ENCODE measurements at regions not wholly inside any gene's neighbourhood (a gene's known extent, or its start where the extent isn't known, plus 50 kb on each side); places are given as distances from the start of the nearest gene placed in this dataset.

DNA sequence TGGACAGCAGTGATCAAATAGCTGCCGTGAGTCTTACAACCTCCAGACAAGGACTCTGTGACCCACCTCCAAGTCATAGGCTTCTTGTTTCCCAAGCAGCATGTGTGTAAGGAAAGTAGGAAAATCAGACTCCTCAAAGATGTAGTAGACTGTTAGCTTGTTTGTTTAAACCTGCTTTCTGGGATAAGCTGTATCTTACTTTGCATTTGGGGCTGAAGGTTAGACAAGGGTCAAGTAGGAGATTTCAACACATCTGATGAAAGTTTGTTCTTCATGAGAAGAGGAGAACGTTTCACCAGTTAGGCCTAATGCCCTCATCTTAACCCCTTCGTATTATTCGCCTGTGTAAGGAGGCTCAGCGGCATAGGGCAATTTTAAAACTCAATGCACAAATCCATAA, 756.4 kb upstream of the NR2F2 start:
- no peaks in the 10 kb centered on the region for H3K36me3 ChIP-seq (replicated peaks in 1 of 2; ENCODE audit: control insufficient read depth in 1 of 2, insufficient read depth in 2 of 2, low read length in 2 of 2)
- intact Hi-C loops (cut with micrococcal nuclease; ENCODE audit: unreplicated experiment): no loop called here
- no TSS peak for BruUV-seq (replicated peaks)
- no peak overlapping the region for H3K4me3 ChIP-seq (replicated peaks in 1 of 3; ENCODE audit: insufficient read depth in 1 of 3, low read depth in 2 of 3, low read length in 3 of 3)
- no peak for ATAC-seq
- no peaks in the 10 kb centered on the region for H4K20me1 ChIP-seq (ENCODE audit: insufficient read depth, low read length)
- in situ Hi-C loops (cut with HindIII; ENCODE audit: extremely low pct_ligation_motif_present, low pct_unique_long_range_greater_than_20kb): no loop called here
- DNase-seq (ENCODE audit: low spot score): no peak
- peaks cover 90% of the 10 kb centered on the region for H3K9me3 ChIP-seq (ENCODE audit: low read length)
- no peaks in the 10 kb centered on the region for H3K4me1 ChIP-seq (ENCODE audit: insufficient read depth, low read length)
- TF ChIP-seq ZNF75D (CRISPR knock-in tag; IDR thresholded peaks at IDR 0.05; ENCODE audit: borderline replicate concordance) (no peak), PHF8 (CRISPR knock-in tag; IDR thresholded peaks at IDR 0.05) (no peak)
- CTCF ChIA-PET (ENCODE audit: low intra/inter-chr PET ratio, low total read pairs): no interaction called here
- 49% methylated on average over 5 of the region's 5 CpGs for WGBS (ENCODE audit: low lambda C conversion rate)
- H3K9ac ChIP-seq (ENCODE audit: insufficient read depth, low read depth, low read length): no peak overlapping the region
- H3K27me3 ChIP-seq (ENCODE audit: control insufficient read depth in 1 of 2, insufficient read depth in 2 of 2, low read length in 2 of 2): no peaks in the 10 kb centered on the region
- no peak for FAIRE-seq
- H3K79me2 ChIP-seq (ENCODE audit: insufficient read depth, low read length): no peaks in the 10 kb centered on the region
- POLR2A ChIA-PET: no interaction called here
- H2AFZ ChIP-seq (ENCODE audit: low read length): no peak overlapping the region
- no peak overlapping the region for H3K4me2 ChIP-seq (ENCODE audit: low read depth, low read length)
- H3K27ac ChIP-seq (ENCODE audit: extremely low read length, insufficient read depth, low read length): no peak overlapping the region

DNA sequence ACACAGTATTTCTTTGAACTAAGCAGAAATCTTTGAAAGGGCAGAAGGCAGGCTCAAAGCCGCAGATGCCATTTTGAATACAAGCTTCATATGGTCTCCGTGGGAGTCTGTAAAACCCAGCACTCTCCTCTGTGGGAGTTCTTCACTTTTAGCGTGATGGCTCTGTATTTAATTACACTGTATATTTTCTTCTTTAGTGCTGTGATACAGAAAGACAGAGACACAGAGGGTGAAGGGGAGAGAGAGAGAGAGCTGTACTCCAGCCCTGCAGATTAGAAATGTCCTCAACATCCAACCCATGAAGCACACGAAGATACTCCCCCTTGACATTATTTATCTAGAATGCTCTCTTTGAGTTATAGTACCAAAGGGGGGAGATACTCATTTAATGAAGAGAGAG, 752.6 kb upstream of the NR2F2 start:
- WGBS (ENCODE audit: low lambda C conversion rate): 18% methylated on average over 4 of the region's 4 CpGs

More for the DNA sequence above, 752.6 kb upstream of the NR2F2 start:
- no peak overlapping the region for H3K9ac ChIP-seq (ENCODE audit: insufficient read depth, low read depth, low read length)
- no peak for DNase-seq (ENCODE audit: low spot score)
- H3K36me3 ChIP-seq (replicated peaks in 1 of 2; ENCODE audit: control insufficient read depth in 1 of 2, insufficient read depth in 2 of 2, low read length in 2 of 2): no peaks in the 10 kb centered on the region
- no peaks in the 10 kb centered on the region for H3K79me2 ChIP-seq (ENCODE audit: insufficient read depth, low read length)
- intact Hi-C loops (cut with micrococcal nuclease; ENCODE audit: unreplicated experiment): no loop called here
- H3K4me2 ChIP-seq (ENCODE audit: low read depth, low read length): no peak overlapping the region
- H3K27ac ChIP-seq (ENCODE audit: extremely low read length, insufficient read depth, low read length): no peak overlapping the region
- ChIA-PET POLR2A (no interaction called here), CTCF (ENCODE audit: low intra/inter-chr PET ratio, low total read pairs) (no interaction called here)
- no peak overlapping the region for H3K4me3 ChIP-seq (replicated peaks in 1 of 3; ENCODE audit: insufficient read depth in 1 of 3, low read depth in 2 of 3, low read length in 3 of 3)
- in situ Hi-C loops (cut with HindIII; ENCODE audit: extremely low pct_ligation_motif_present, low pct_unique_long_range_greater_than_20kb): no loop called here
- no peak for FAIRE-seq
- H2AFZ ChIP-seq (ENCODE audit: low read length): no peak overlapping the region
- H3K9me3 ChIP-seq (ENCODE audit: low read length): peaks cover 89% of the 10 kb centered on the region
- no TSS peak for BruUV-seq (replicated peaks)
- TF ChIP-seq RFXANK (CRISPR knock-in tag; IDR thresholded peaks at IDR 0.05): no peak
- TF ChIP-seq, protein P1, sequence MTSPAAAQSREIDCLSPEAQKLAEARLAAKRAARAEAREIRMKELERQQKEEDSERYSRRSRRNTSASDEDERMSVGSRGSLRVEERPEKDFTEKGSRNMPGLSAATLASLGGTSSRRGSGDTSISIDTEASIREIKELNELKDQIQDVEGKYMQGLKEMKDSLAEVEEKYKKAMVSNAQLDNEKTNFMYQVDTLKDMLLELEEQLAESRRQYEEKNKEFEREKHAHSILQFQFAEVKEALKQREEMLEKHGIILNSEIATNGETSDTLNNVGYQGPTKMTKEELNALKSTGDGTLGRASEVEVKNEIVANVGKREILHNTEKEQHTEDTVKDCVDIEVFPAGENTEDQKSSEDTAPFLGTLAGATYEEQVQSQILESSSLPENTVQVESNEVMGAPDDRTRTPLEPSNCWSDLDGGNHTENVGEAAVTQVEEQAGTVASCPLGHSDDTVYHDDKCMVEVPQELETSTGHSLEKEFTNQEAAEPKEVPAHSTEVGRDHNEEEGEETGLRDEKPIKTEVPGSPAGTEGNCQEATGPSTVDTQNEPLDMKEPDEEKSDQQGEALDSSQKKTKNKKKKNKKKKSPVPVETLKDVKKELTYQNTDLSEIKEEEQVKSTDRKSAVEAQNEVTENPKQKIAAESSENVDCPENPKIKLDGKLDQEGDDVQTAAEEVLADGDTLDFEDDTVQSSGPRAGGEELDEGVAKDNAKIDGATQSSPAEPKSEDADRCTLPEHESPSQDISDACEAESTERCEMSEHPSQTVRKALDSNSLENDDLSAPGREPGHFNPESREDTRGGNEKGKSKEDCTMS (CRISPR knock-in tag; conservative IDR thresholded peaks at IDR 0.05): no peak
- no peaks in the 10 kb centered on the region for H4K20me1 ChIP-seq (ENCODE audit: insufficient read depth, low read length)
- no peak for ATAC-seq
- H3K27me3 ChIP-seq (ENCODE audit: control insufficient read depth in 1 of 2, insufficient read depth in 2 of 2, low read length in 2 of 2): no peaks in the 10 kb centered on the region
- H3K4me1 ChIP-seq (ENCODE audit: insufficient read depth, low read length): no peaks in the 10 kb centered on the region
